PC-9 (cell line): ENCODE measurements at regions not wholly inside any gene's neighbourhood (a gene's known extent, or its start where the extent isn't known, plus 50 kb on each side); places are given as distances from the start of the nearest gene placed in this dataset.

ENCODE experiments used
- BruUV-seq: library from RNA; stranded (reverse); fragments of 400-500 nt; replicated peaks from 2 replicates; lab custom pipeline; 2021; lab: Mats Ljungman, UMichigan
- CTCF ChIA-PET: fragments of 300-600 bp; sonication (Branson Sonifier 250); formaldehyde crosslinking; loops from one replicate; lab custom pipeline; 2022; ENCODE audit warnings: antibody characterized with exemption; lab: Charles Lee
- POLR2A ChIA-PET: fragments of 300-600 bp; sonication (Branson Sonifier 250); formaldehyde crosslinking; loops from one replicate; lab custom pipeline; 2022; ENCODE audit warnings: antibody characterized with exemption; ENCODE audit not compliant: unreplicated experiment; lab: Charles Lee
- DNase-seq, 2 experiments: peaks; one replicate each; pipeline versions ENCODE4 v3.0.0 to v3.0.0-alpha.2; 2015 to 2022; ENCODE audit warnings: mixed read lengths in 1 of 2
- H2AFZ ChIP-seq: fragments of 200-600 bp; sonication (generic); 2 replicates; pipeline ENCODE4 v1.8.1; 2017; ENCODE audit warnings: antibody characterized with exemption
- H3F3A ChIP-seq: fragments of 200-600 bp; sonication (generic); 2 replicates; pipeline ENCODE4 v1.8.1; 2017; ENCODE audit warnings: antibody characterized with exemption, mild to moderate bottlenecking, low read depth; ENCODE audit not compliant: insufficient read depth
- H3K27ac ChIP-seq: fragments of 200-600 bp; sonication (generic); 2 replicates; pipeline ENCODE4 v1.6.1; 2016; ENCODE audit warnings: mixed run types
- H3K27me3 ChIP-seq: fragments of 200-600 bp; sonication (generic); 2 replicates; pipeline ENCODE4 v1.6.1; 2016; ENCODE audit warnings: low read depth, mixed run types; ENCODE audit not compliant: insufficient read depth
- H3K36me3 ChIP-seq: fragments of 200-600 bp; sonication (generic); 2 replicates; pipeline ENCODE4 v1.6.1; 2016; ENCODE audit warnings: low read depth, mixed run types
- H3K4me1 ChIP-seq: fragments of 200-600 bp; sonication (generic); replicated peaks from 2 replicates; pipeline ENCODE4 v1.6.1; 2016; ENCODE audit warnings: mixed run types; ENCODE audit not compliant: insufficient read depth
- H3K4me2 ChIP-seq: fragments of 200-600 bp; sonication (generic); 2 replicates; pipeline ENCODE4 v1.6.1; 2017; ENCODE audit warnings: mixed run types
- H3K4me3 ChIP-seq: fragments of 200-600 bp; sonication (generic); 2 replicates; pipeline ENCODE4 v1.6.1; 2016; ENCODE audit warnings: mixed run types
- H3K79me2 ChIP-seq: fragments of 200-600 bp; sonication (generic); 2 replicates; pipeline ENCODE4 v1.6.1; 2017; ENCODE audit warnings: low read depth, mixed run types
- H3K9me2 ChIP-seq: fragments of 200-600 bp; sonication (generic); 2 replicates; pipeline ENCODE4 v1.8.1; 2017; ENCODE audit warnings: mild to moderate bottlenecking; ENCODE audit not compliant: insufficient read depth
- H3K9me3 ChIP-seq: fragments of 200-600 bp; sonication (generic); 2 replicates; pipeline ENCODE4 v1.8.1; 2016; ENCODE audit warnings: low read depth; ENCODE audit not compliant: insufficient read depth
- H4K20me1 ChIP-seq: fragments of 200-600 bp; sonication (generic); 2 replicates; pipeline ENCODE4 v1.8.1; 2017; ENCODE audit not compliant: insufficient read depth
- CTCF ChIP-seq: fragments of 200-600 bp; sonication (generic); conservative IDR thresholded peaks from 2 replicates; pipeline ENCODE4 v1.6.1; 2017; ENCODE audit warnings: mixed run types, antibody characterized with exemption, mild to moderate bottlenecking, moderate library complexity
- EZH2 ChIP-seq: fragments of 200-600 bp; sonication (generic); IDR thresholded peaks from 2 replicates; pipeline ENCODE4 v1.8.0; 2017; ENCODE audit warnings: antibody characterized with exemption, low read depth
- intact Hi-C: fragments of 100-400 bp; cut with micrococcal nuclease; formaldehyde crosslinking; loops from one replicate; pipeline ENCODE4 v1.10.0; 2022; ENCODE audit not compliant: unreplicated experiment

- Histone ChIP-seq H3F3A (peaks cover 9% of the 10 kb centered on the region; the same call in 1 of the 2 replicates), H3K9me2 (no peaks in the 10 kb centered on the region), H3K4me3 (no peak overlapping the region), H3K9me3 (peaks cover 14% of the 10 kb centered on the region; the same call in 1 of the 2 replicates), H2AFZ (no peak overlapping the region), H3K27me3 (no peaks in the 10 kb centered on the region), H3K36me3 (no peaks in the 10 kb centered on the region), H3K4me2 (peak overlapping the region; percentile 67; the same call in 1 of the 2 replicates), H3K27ac (peak overlapping the region; percentile 92), H4K20me1 (no peaks in the 10 kb centered on the region), H3K79me2 (no peaks in the 10 kb centered on the region), H3K4me1 (peaks cover 27% of the 10 kb centered on the region)
- TF ChIP-seq CTCF (no peak), EZH2 (no peak)
- POLR2A ChIA-PET: no interaction called here
- CTCF ChIA-PET: no interaction called here
- intact Hi-C loops: loop anchor here (2.0 to 5.0 kb wide), 2 partner anchors 67 to 130 kb away; no protein-coding TSS in a partner anchor
- peak in 1 of 2 experiments; percentile 66 for DNase-seq
- BruUV-seq: no TSS peak
These were observed 139.1 kb downstream of the IRS1 start for GRCh38 chr2:226660526-226660925.

GRCh38 chr2:226660124-226660523 lies 139.5 kb downstream of the IRS1 start:
- Histone ChIP-seq H3K4me3 (no peak overlapping the region), H3K9me3 (peaks cover 14% of the 10 kb centered on the region; the same call in 1 of the 2 replicates), H3K36me3 (no peaks in the 10 kb centered on the region), H3K27me3 (no peaks in the 10 kb centered on the region), H3K79me2 (no peaks in the 10 kb centered on the region), H4K20me1 (no peaks in the 10 kb centered on the region), H3K9me2 (no peaks in the 10 kb centered on the region), H3K27ac (peak overlapping the region; percentile 92), H3K4me1 (peaks cover 27% of the 10 kb centered on the region), H2AFZ (no peak overlapping the region), H3K4me2 (peak overlapping the region; percentile 67; the same call in 1 of the 2 replicates), H3F3A (peaks cover 9% of the 10 kb centered on the region; the same call in 1 of the 2 replicates)
- TF ChIP-seq CTCF (no peak), EZH2 (no peak)
- CTCF ChIA-PET: no interaction called here
- no peak for DNase-seq
- intact Hi-C loops: loop anchor here (2.0 to 5.0 kb wide), 2 partner anchors 67 to 131 kb away; no protein-coding TSS in a partner anchor
- POLR2A ChIA-PET: no interaction called here
- no TSS peak for BruUV-seq

GRCh38 chr2:226659410-226659809 lies 140.2 kb downstream of the IRS1 start:
- TF ChIP-seq EZH2: no peak
- no peak for TF ChIP-seq CTCF
- H2AFZ ChIP-seq: no peak overlapping the region
- peaks cover 27% of the 10 kb centered on the region for H3K4me1 ChIP-seq
- H3K4me3 ChIP-seq: no peak overlapping the region
- H3K4me2 ChIP-seq: no peak overlapping the region
- ChIA-PET POLR2A (no interaction called here), CTCF (no interaction called here)
- no peak for DNase-seq
- no TSS peak for BruUV-seq
- H3K27me3 ChIP-seq: no peaks in the 10 kb centered on the region
- peaks cover 9% of the 10 kb centered on the region; the same call in 1 of the 2 replicates for H3F3A ChIP-seq
- H3K36me3 ChIP-seq: no peaks in the 10 kb centered on the region
- no peaks in the 10 kb centered on the region for H3K9me2 ChIP-seq
- H3K27ac ChIP-seq: no peak overlapping the region
- no peaks in the 10 kb centered on the region for H4K20me1 ChIP-seq
- no peaks in the 10 kb centered on the region for H3K79me2 ChIP-seq
- intact Hi-C loops: no loop called here
- peaks cover 14% of the 10 kb centered on the region; the same call in 1 of the 2 replicates for H3K9me3 ChIP-seq
